H9 (cell line): ENCODE measurements at regions not wholly inside any gene's neighbourhood (a gene's known extent, or its start where the extent isn't known, plus 50 kb on each side); places are given as distances from the start of the nearest gene placed in this dataset.
A peak's percentile ranks its signal among the peaks of the same experiment; 100 is the strongest.

Experiments
- DNase-seq: peaks from one replicate; pipeline ENCODE4 v3.0.0-alpha.2; 2017
- H2AFZ ChIP-seq: one replicate; pipeline ENCODE4 v1.6.1; 2013; ENCODE audit warnings: mild to moderate bottlenecking, low read length, control low read depth, moderate library complexity
- H2AK5ac ChIP-seq: 2 replicates; pipeline ENCODE4 v1.6.1; 2013; ENCODE audit warnings: low read length, control low read depth, mixed read lengths; ENCODE audit not compliant: insufficient read length
- H2BK120ac ChIP-seq: one replicate; pipeline ENCODE4 v1.6.1; 2013; ENCODE audit warnings: low read depth, mild to moderate bottlenecking, low read length, control low read depth, inconsistent platforms; ENCODE audit not compliant: poor library complexity, severe bottlenecking
- H2BK12ac ChIP-seq: 2 replicates; pipeline ENCODE4 v1.6.1; 2013; ENCODE audit warnings: low read length, control low read depth, mixed read lengths, low read depth; ENCODE audit not compliant: insufficient read length
- H2BK15ac ChIP-seq: 2 replicates; pipeline ENCODE4 v1.6.1; 2013; ENCODE audit warnings: low read depth, low read length, control low read depth
- H2BK20ac ChIP-seq: one replicate; pipeline ENCODE4 v1.6.1; 2013; ENCODE audit warnings: low read depth, mild to moderate bottlenecking, low read length, control low read depth, inconsistent platforms; ENCODE audit not compliant: poor library complexity, severe bottlenecking
- H2BK5ac ChIP-seq: 2 replicates; pipeline ENCODE4 v1.6.1; 2013; ENCODE audit warnings: low read length, control low read depth, mixed read lengths; ENCODE audit not compliant: insufficient read length
- H3K14ac ChIP-seq: 2 replicates; pipeline ENCODE4 v1.6.1; 2013; ENCODE audit warnings: low read length, control low read depth; ENCODE audit not compliant: insufficient read depth
- H3K18ac ChIP-seq: 2 replicates; pipeline ENCODE4 v1.6.1; 2013; ENCODE audit warnings: low read depth, mild to moderate bottlenecking, mixed read lengths, low read length, control low read depth; ENCODE audit not compliant: insufficient read length
- H3K23ac ChIP-seq: 2 replicates; pipeline ENCODE4 v1.6.1; 2013; ENCODE audit warnings: low read length, control low read depth, mixed read lengths, low read depth; ENCODE audit not compliant: insufficient read length
- H3K23me2 ChIP-seq: 2 replicates; pipeline ENCODE4 v1.6.1; 2013; ENCODE audit warnings: low read depth, mild to moderate bottlenecking, mixed read lengths, low read length, control low read depth; ENCODE audit not compliant: insufficient read length, poor library complexity, severe bottlenecking
- H3K27ac ChIP-seq: 2 replicates; pipeline ENCODE4 v1.5.1; 2013; ENCODE audit warnings: low read length, control low read depth, mixed read lengths, low read depth; ENCODE audit not compliant: insufficient read length
- H3K27me3 ChIP-seq: 2 replicates; pipeline ENCODE4 v1.6.1; 2013; ENCODE audit warnings: low read length, control low read depth, inconsistent platforms; ENCODE audit not compliant: insufficient read depth
- H3K4ac ChIP-seq: 2 replicates; pipeline ENCODE4 v1.6.1; 2013; ENCODE audit warnings: low read depth, mild to moderate bottlenecking, control low read depth, inconsistent platforms, low read length, moderate library complexity
- H3K4me1 ChIP-seq: 2 replicates; pipeline ENCODE4 v1.6.1; 2013; ENCODE audit warnings: low read length, control low read depth, inconsistent platforms; ENCODE audit not compliant: insufficient read depth
- H3K4me2 ChIP-seq: 2 replicates; pipeline ENCODE4 v1.6.1; 2013; ENCODE audit warnings: low read length, control low read depth, mixed read lengths; ENCODE audit not compliant: insufficient read length, insufficient read depth
- H3K56ac ChIP-seq: 2 replicates; pipeline ENCODE4 v1.6.1; 2013; ENCODE audit warnings: low read depth, mild to moderate bottlenecking, mixed read lengths, low read length, control low read depth; ENCODE audit not compliant: insufficient read length
- H3K79me1 ChIP-seq: 2 replicates; pipeline ENCODE4 v1.6.1; 2013; ENCODE audit warnings: low read depth, mild to moderate bottlenecking, moderate library complexity, low read length, control low read depth, inconsistent platforms; ENCODE audit not compliant: insufficient read depth, poor library complexity, severe bottlenecking
- H3K79me2 ChIP-seq: 2 replicates; pipeline ENCODE4 v1.6.1; 2013; ENCODE audit warnings: low read length, control low read depth, inconsistent platforms; ENCODE audit not compliant: insufficient read depth
- H3K9ac ChIP-seq: 2 replicates; pipeline ENCODE4 v1.6.1; 2013; ENCODE audit warnings: low read length, control low read depth, mixed read lengths; ENCODE audit not compliant: insufficient read length; ENCODE audit errors: extremely low read depth
- H3K9me3 ChIP-seq: one replicate; pipeline ENCODE4 v1.6.1; 2013; ENCODE audit warnings: low read depth, low read length, inconsistent platforms; ENCODE audit not compliant: control insufficient read depth
- H3T11ph ChIP-seq: one replicate; pipeline ENCODE4 v1.6.1; 2013; ENCODE audit warnings: mild to moderate bottlenecking, low read length, control low read depth, inconsistent platforms
- H4K20me1 ChIP-seq: one replicate; pipeline ENCODE4 v1.6.1; 2013; ENCODE audit not compliant: control insufficient read depth, insufficient read length, insufficient read depth
- H4K5ac ChIP-seq: 2 replicates; pipeline ENCODE4 v1.6.1; 2013; ENCODE audit warnings: low read depth, mild to moderate bottlenecking, mixed read lengths, low read length, control low read depth; ENCODE audit not compliant: insufficient read length
- H4K8ac ChIP-seq: replicated peaks from 2 replicates; pipeline ENCODE4 v1.6.1; 2013; ENCODE audit warnings: low read length, control low read depth, mixed read lengths, low read depth; ENCODE audit not compliant: insufficient read length
- H4K91ac ChIP-seq: 2 replicates; pipeline ENCODE4 v1.6.1; 2013; ENCODE audit warnings: low read depth, mild to moderate bottlenecking, moderate library complexity, mixed read lengths, low read length, control low read depth; ENCODE audit not compliant: insufficient read length
- H3K27ac Mint-ChIP-seq, 3 experiments: 2 replicates in 2 of 3; 3 replicates in 1 of 3; pipeline ENCODE4 v1.8.0; 2020 to 2021; ENCODE audit warnings: mixed read lengths in 3 of 3, mild to moderate bottlenecking in 1 of 3, moderate library complexity in 1 of 3
- H3K27me3 Mint-ChIP-seq: 2 replicates; pipeline ENCODE4 v1.8.0; 2021; ENCODE audit warnings: low read depth, mild to moderate bottlenecking, moderate library complexity, mixed read lengths
- H3K36me3 Mint-ChIP-seq, 3 experiments: 2 replicates in 2 of 3; 3 replicates in 1 of 3; pipeline ENCODE4 v1.8.0; 2020 to 2021; ENCODE audit warnings: low read depth in 3 of 3, mixed read lengths in 3 of 3; ENCODE audit not compliant: insufficient read depth in 1 of 3
- H3K4me1 Mint-ChIP-seq, 2 experiments: 2 replicates each; pipeline ENCODE4 v1.8.0; 2020; ENCODE audit warnings: mixed read lengths in 2 of 2
- H3K4me3 Mint-ChIP-seq, 2 experiments: 2 replicates in 1 of 2; 3 replicates in 1 of 2; pipeline ENCODE4 v1.8.0; 2020 to 2021; ENCODE audit warnings: mild to moderate bottlenecking in 2 of 2, mixed read lengths in 2 of 2, moderate library complexity in 1 of 2
- H3K9me3 Mint-ChIP-seq, 2 experiments: 2 replicates in 1 of 2; 3 replicates in 1 of 2; pipeline ENCODE4 v1.8.0; 2020; ENCODE audit warnings: mild to moderate bottlenecking in 2 of 2, mixed read lengths in 2 of 2, moderate library complexity in 1 of 2
- WGBS: extraction: QIAGEN DNeasy Blood & Tissue Kit; methylation state at CpG from one replicate; pipeline ENCODE4 v1.1.7; 2013; ENCODE audit warnings: missing lambda C conversion rate, low lambda C conversion rate, mixed read lengths; ENCODE audit not compliant: insufficient read length; ENCODE audit errors: extremely low coverage; 5-methylcytosine and 5-hydroxymethylcytosine counted together
- TF ChIP-seq, protein P1 (sequence below): fragments of 200-600 bp; sonication (generic); conservative IDR thresholded peaks from 3 replicates; pipeline ENCODE4 v1.8.0; 2021; ENCODE audit warnings: antibody characterized with exemption, mild to moderate bottlenecking

DNA sequence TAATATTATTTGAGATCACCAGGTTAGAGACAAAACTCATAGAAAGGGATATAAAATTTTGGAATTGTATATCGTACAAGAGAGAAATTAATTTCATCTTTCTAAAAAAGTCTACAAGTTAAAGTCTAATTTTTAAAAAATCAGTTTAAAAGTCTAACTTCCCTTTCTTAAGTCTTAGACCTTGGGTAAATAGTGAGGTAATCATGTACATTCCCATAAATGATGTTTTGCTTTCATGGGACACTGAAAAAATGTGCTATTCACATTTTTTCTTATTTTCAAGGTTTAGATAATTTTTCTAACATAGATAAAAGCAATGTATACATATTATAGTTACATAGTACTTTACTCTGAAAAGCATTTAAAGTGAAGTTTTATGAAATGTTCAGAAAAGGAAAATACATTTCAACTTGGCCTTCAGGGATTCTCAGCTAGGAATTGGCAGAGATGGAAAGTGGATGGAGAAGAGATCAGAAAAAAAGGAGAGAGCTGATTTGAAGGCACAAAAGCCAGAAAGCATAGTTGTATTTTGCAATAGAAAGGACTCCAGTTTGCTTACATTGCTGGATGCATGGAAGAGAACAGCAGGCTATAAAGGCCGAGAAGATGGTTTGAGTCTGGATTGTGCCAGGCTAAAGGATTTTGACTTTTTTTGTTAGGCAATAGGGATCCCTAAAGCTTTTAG is 194.0 kb downstream of the CASP12 start:
- no CpG with 5 or more reads among the region's 2 CpGs for WGBS
- H2AK5ac ChIP-seq = no peak overlapping the region
- H3K4me3 Mint-ChIP-seq = no peak overlapping the region
- H3K79me1 ChIP-seq = no peaks in the 10 kb centered on the region
- H2BK20ac ChIP-seq = no peak overlapping the region
- no peaks in the 10 kb centered on the region for H3K9me3 ChIP-seq
- no peak overlapping the region for H3K56ac ChIP-seq
- no peak for DNase-seq
- H3K4me2 ChIP-seq = no peak overlapping the region
- H3K27me3 ChIP-seq = no peaks in the 10 kb centered on the region
- H3K4ac ChIP-seq = no peak overlapping the region
- peaks cover 2% of the 10 kb centered on the region; the same call in 1 of the 2 replicates for H3K4me1 ChIP-seq
- no peak overlapping the region for H4K91ac ChIP-seq
- H3K36me3 Mint-ChIP-seq = peaks cover 0 to 3% (median 2%) of the 10 kb centered on the region in 3 experiments; a peak in 3 of 7 replicates
- H3K27ac ChIP-seq = no peak overlapping the region
- H3K23ac ChIP-seq = no peak overlapping the region
- no peak overlapping the region for H2AFZ ChIP-seq
- no peaks in the 10 kb centered on the region for H3K79me2 ChIP-seq
- H3K9me3 Mint-ChIP-seq = no peaks in the 10 kb centered on the region
- peak overlapping the region in 1 of 3 experiments; percentile 55; a peak in 2 of 7 replicates for H3K27ac Mint-ChIP-seq
- H2BK120ac ChIP-seq = no peak overlapping the region
- no peak overlapping the region for H4K8ac ChIP-seq
- H2BK12ac ChIP-seq = no peak overlapping the region
- H3K14ac ChIP-seq = no peak overlapping the region
- no peaks in the 10 kb centered on the region for H3K27me3 Mint-ChIP-seq
- H2BK5ac ChIP-seq = no peak overlapping the region
- TF ChIP-seq, protein P1, sequence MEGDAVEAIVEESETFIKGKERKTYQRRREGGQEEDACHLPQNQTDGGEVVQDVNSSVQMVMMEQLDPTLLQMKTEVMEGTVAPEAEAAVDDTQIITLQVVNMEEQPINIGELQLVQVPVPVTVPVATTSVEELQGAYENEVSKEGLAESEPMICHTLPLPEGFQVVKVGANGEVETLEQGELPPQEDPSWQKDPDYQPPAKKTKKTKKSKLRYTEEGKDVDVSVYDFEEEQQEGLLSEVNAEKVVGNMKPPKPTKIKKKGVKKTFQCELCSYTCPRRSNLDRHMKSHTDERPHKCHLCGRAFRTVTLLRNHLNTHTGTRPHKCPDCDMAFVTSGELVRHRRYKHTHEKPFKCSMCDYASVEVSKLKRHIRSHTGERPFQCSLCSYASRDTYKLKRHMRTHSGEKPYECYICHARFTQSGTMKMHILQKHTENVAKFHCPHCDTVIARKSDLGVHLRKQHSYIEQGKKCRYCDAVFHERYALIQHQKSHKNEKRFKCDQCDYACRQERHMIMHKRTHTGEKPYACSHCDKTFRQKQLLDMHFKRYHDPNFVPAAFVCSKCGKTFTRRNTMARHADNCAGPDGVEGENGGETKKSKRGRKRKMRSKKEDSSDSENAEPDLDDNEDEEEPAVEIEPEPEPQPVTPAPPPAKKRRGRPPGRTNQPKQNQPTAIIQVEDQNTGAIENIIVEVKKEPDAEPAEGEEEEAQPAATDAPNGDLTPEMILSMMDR = no peak
- no peak overlapping the region for H2BK15ac ChIP-seq
- no peak overlapping the region for H3K18ac ChIP-seq
- no peaks in the 10 kb centered on the region for H3K23me2 ChIP-seq
- H3T11ph ChIP-seq = no peak overlapping the region
- peaks cover 15 to 20% of the 10 kb centered on the region in 2 experiments for H3K4me1 Mint-ChIP-seq
- H3K9ac ChIP-seq = no peak overlapping the region
- H4K5ac ChIP-seq = no peak overlapping the region
- no peaks in the 10 kb centered on the region for H4K20me1 ChIP-seq
